ENCODE measurements at regions not wholly inside any gene's neighbourhood (a gene's known extent, or its start where the extent isn't known, plus 50 kb on each side); places are given as distances from the start of the nearest gene placed in this dataset.

DNA sequence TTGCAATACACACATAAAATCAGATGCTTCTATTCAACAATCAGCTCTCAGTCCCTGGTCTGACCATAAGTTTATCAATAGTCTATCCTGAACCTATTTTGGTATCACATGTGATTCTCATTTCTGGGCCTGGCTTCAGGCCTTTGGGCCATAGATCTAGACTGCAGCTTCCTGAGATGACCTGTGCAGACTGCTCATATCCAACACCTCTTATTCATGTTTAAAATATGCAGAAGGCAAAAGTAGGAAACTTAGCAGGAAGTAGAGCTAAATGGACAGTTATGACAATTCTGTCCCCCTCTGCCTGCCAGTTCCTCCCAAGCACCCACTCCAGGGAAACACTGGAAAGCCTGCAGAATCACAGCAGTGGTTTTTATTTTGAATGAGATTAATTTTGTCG, 53.3 kb downstream of the C7orf25 start:
- peaks cover 0 to 11% (median 0%) of the 10 kb centered on the region in 3 donors for H3K4me1 ChIP-seq
- ATAC-seq = no peak
- H3K27ac ChIP-seq = no peak overlapping the region
- no peak overlapping the region for H3K4me3 ChIP-seq
- no peaks in the 10 kb centered on the region for H3K36me3 ChIP-seq
- TF ChIP-seq POLR2AphosphoS5 (IDR thresholded peaks at IDR 0.05) (no peak), EP300 (IDR thresholded peaks at IDR 0.05) (no peak), POLR2A (IDR thresholded peaks at IDR 0.05) (no peak)
- TF ChIP-seq, protein P1, sequence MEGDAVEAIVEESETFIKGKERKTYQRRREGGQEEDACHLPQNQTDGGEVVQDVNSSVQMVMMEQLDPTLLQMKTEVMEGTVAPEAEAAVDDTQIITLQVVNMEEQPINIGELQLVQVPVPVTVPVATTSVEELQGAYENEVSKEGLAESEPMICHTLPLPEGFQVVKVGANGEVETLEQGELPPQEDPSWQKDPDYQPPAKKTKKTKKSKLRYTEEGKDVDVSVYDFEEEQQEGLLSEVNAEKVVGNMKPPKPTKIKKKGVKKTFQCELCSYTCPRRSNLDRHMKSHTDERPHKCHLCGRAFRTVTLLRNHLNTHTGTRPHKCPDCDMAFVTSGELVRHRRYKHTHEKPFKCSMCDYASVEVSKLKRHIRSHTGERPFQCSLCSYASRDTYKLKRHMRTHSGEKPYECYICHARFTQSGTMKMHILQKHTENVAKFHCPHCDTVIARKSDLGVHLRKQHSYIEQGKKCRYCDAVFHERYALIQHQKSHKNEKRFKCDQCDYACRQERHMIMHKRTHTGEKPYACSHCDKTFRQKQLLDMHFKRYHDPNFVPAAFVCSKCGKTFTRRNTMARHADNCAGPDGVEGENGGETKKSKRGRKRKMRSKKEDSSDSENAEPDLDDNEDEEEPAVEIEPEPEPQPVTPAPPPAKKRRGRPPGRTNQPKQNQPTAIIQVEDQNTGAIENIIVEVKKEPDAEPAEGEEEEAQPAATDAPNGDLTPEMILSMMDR (IDR thresholded peaks at IDR 0.05) = no peak
- 86 to 93% methylated on average over 1 of the region's 1 CpG for WGBS, 2 donors (ENCODE audit: low coverage in 1 of 2)
- H3K27me3 ChIP-seq = peaks cover 9% of the 10 kb centered on the region
- H3K9me3 ChIP-seq = no peaks in the 10 kb centered on the region

DNA sequence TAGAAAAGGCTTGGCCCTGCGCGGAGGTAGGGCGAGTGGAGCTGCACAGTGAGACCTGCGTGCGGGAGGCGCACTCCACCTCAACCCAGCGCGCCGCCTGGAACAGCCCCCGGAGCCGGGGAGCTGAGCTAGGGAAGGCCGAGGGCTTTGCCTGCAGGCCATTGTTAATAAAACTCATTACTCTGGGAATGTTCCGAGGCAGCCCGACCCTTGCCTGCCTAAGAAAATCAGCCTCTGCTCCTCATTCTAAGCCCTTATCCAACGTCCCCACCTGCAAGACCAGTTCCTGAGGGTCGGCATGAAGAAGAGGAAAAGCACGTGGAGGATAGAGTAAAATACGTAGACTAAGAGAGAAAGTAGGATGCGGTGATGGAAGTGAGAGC, 55.3 kb downstream of the C7orf25 start:
- H3K27me3 ChIP-seq = peaks cover 13% of the 10 kb centered on the region
- peak overlapping the region; percentile 13 to 35 for H3K4me3 ChIP-seq
- 40 to 47% methylated on average over 1 to 13 of the region's 19 CpGs for WGBS, 2 donors (ENCODE audit: low coverage in 1 of 2)
- H3K36me3 ChIP-seq = no peaks in the 10 kb centered on the region
- ATAC-seq = no peak
- no peaks in the 10 kb centered on the region for H3K9me3 ChIP-seq
- H3K27ac ChIP-seq = no peak overlapping the region
- peaks cover 0 to 11% (median 0%) of the 10 kb centered on the region in 3 donors for H3K4me1 ChIP-seq
- TF ChIP-seq EP300 (IDR thresholded peaks at IDR 0.05) (no peak), POLR2AphosphoS5 (IDR thresholded peaks at IDR 0.05) (no peak), POLR2A (IDR thresholded peaks at IDR 0.05) (no peak)
- TF ChIP-seq, protein P1 (IDR thresholded peaks at IDR 0.05) = no peak

DNA sequence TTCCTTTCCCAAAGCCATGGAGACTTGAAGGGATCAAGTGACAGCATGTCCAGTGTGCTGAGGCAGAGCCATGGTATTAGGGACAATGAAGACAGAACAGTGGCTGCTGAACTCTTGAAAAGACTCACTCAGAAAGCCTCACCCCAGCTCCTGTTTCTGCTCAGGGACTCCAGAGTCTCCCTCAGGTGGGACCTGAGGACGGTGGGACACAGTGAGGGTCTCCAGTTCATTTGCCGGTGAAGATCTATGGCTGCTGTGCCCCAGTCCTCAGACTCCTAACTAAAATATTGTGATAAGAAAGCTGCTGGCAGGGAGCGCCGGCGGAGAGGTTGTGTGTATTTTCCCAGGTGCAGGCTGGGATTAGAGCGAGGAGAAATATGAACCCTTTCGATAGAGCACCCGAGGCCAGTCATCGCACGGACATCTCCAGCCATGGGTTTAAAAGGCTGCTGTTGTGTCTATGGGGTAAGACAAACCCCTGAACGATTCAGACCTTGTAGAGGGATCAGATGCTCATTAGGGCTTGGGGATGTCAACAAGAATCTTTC, 57.2 kb downstream of the C7orf25 start:
- peaks cover 0 to 11% (median 0%) of the 10 kb centered on the region in 3 donors for H3K4me1 ChIP-seq
- H3K27ac ChIP-seq = no peak overlapping the region
- peaks cover 13% of the 10 kb centered on the region for H3K27me3 ChIP-seq
- no peaks in the 10 kb centered on the region for H3K36me3 ChIP-seq
- no peak for ATAC-seq
- 56 to 71% methylated on average over 5 to 10 of the region's 11 CpGs for WGBS, 2 donors (ENCODE audit: low coverage in 1 of 2)
- TF ChIP-seq POLR2A (IDR thresholded peaks at IDR 0.05) (no peak), EP300 (IDR thresholded peaks at IDR 0.05) (no peak), POLR2AphosphoS5 (IDR thresholded peaks at IDR 0.05) (no peak)
- TF ChIP-seq, protein P1 (IDR thresholded peaks at IDR 0.05) = no peak
- no peaks in the 10 kb centered on the region for H3K9me3 ChIP-seq
- H3K4me3 ChIP-seq = no peak overlapping the region

DNA sequence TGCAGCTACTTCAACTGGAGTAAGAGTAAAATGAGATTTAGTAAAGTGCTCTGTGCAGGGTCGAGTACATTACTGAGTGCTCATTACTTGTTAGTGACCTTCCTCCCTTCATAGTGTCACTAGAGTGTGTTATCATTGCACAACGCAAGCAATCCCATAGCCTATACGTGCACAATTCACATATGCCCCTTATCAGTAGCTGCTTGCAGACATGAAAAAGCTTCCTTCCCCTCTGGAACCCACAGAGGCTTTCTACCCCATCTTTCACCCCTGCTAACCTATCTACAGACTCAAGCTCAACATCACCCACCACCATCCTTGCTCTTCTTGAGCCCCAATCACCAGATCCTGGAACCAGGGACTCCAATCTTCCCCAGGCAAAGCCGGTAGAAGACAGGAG, 59.3 kb downstream of the C7orf25 start:
- Histone ChIP-seq H3K36me3 (no peaks in the 10 kb centered on the region), H3K4me1 (peaks cover 0 to 11% (median 0%) of the 10 kb centered on the region in 3 donors), H3K27me3 (peaks cover 13% of the 10 kb centered on the region), H3K9me3 (no peaks in the 10 kb centered on the region), H3K27ac (no peak overlapping the region), H3K4me3 (no peak overlapping the region)
- TF ChIP-seq POLR2AphosphoS5 (IDR thresholded peaks at IDR 0.05) (no peak), POLR2A (IDR thresholded peaks at IDR 0.05) (no peak), EP300 (IDR thresholded peaks at IDR 0.05) (no peak)
- TF ChIP-seq, protein P1 (IDR thresholded peaks at IDR 0.05) = no peak
- 40 to 57% methylated on average over 3 of the region's 4 CpGs for WGBS, 2 donors (ENCODE audit: low coverage in 1 of 2)
- no peak for ATAC-seq

DNA sequence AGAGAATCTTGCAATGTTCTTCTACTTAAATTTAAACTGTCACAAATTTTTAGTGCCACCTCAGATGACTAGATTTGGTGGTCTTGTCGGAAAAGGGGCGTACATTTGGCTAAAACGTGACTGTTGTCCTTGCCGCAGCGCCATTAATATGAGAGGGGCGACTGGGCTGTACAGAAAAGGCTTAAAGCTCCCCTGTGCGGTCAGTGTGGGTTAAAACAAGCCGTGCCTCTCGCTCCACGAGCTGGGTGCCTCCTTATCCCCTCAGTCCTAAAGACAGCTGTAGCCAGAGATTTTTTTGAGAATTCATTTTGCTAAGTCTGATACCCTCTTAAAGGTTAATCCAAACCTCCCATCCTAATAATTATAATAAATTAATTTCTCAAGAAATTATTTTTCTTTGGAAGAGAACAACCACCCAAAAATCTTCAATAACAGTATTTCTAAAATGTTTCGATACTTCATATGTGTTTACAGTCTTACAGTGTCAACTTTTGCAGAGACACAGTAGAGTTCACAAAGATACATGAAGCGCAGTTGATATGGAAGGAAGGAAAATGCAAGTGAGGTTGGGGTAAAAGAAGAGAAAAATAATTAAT, 68.6 kb downstream of the C7orf25 start:
- ATAC-seq = no peak
- Histone ChIP-seq H3K4me3 (peak overlapping the region in 1 of 2 donors; percentile 14), H3K27me3 (peaks cover 7% of the 10 kb centered on the region), H3K9me3 (no peaks in the 10 kb centered on the region), H3K4me1 (peaks cover 0 to 6% (median 0%) of the 10 kb centered on the region in 3 donors), H3K27ac (no peak overlapping the region), H3K36me3 (no peaks in the 10 kb centered on the region)
- WGBS, 2 donors (ENCODE audit: low coverage in 1 of 2) = 32 to 33% methylated on average over 12 of the region's 12 CpGs
- TF ChIP-seq POLR2A (IDR thresholded peaks at IDR 0.05) (no peak), EP300 (IDR thresholded peaks at IDR 0.05) (no peak), POLR2AphosphoS5 (IDR thresholded peaks at IDR 0.05) (no peak)
- TF ChIP-seq, protein P1 (IDR thresholded peaks at IDR 0.05) = peak; percentile 25 to 67 (median 50)

All from gastroesophageal sphincter (tissue), 4 donors.